Kidney epithelial cell (primary cell): ENCODE measurements at regions not wholly inside any gene's neighbourhood (a gene's known extent, or its start where the extent isn't known, plus 50 kb on each side); places are given as distances from the start of the nearest gene placed in this dataset.

ENCODE experiments used
- DNase-seq: peaks from one replicate; pipeline ENCODE4 v3.0.0-alpha.2; 2010; ENCODE audit warnings: low read depth
- H3K27me3 ChIP-seq: 2 replicates; pipeline ENCODE4 v1.6.0; 2011; ENCODE audit warnings: low read length; ENCODE audit not compliant: control insufficient read depth, insufficient read depth
- H3K36me3 ChIP-seq: 2 replicates; pipeline ENCODE4 v1.5.1; 2011; ENCODE audit warnings: low read length; ENCODE audit not compliant: control insufficient read depth, insufficient read depth
- H3K4me3 ChIP-seq: 2 replicates; pipeline ENCODE4 v1.5.1; 2011; ENCODE audit warnings: low read depth, mild to moderate bottlenecking, control low read depth, low read length
- TF ChIP-seq, protein P1 (sequence below): IDR thresholded peaks from 2 replicates; pipeline ENCODE4 v1.5.1; 2011; ENCODE audit warnings: mild to moderate bottlenecking, moderate library complexity, low read length, control low read depth, inconsistent platforms; ENCODE audit not compliant: insufficient read depth, poor library complexity, severe bottlenecking

DNA sequence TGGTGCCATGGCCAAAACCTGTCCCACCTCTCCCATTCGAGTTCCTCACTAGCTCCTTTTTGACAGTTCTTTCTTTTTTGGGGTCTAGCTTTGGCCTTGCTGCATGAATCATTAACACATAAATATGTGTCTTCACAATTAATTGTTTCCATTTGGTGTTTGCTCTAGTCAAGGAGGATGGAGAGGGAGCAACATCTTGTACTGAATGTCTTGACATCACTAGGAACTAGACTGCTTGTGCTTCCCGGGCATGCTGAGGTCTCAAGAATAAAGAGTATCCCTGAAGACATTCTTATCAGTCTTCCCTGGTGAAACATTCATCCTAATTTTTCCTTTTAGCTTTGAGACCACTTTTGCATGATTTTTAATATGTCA lies 77.0 kb upstream of the ESR1 start:
- no peaks in the 10 kb centered on the region for H3K36me3 ChIP-seq
- TF ChIP-seq, protein P1, sequence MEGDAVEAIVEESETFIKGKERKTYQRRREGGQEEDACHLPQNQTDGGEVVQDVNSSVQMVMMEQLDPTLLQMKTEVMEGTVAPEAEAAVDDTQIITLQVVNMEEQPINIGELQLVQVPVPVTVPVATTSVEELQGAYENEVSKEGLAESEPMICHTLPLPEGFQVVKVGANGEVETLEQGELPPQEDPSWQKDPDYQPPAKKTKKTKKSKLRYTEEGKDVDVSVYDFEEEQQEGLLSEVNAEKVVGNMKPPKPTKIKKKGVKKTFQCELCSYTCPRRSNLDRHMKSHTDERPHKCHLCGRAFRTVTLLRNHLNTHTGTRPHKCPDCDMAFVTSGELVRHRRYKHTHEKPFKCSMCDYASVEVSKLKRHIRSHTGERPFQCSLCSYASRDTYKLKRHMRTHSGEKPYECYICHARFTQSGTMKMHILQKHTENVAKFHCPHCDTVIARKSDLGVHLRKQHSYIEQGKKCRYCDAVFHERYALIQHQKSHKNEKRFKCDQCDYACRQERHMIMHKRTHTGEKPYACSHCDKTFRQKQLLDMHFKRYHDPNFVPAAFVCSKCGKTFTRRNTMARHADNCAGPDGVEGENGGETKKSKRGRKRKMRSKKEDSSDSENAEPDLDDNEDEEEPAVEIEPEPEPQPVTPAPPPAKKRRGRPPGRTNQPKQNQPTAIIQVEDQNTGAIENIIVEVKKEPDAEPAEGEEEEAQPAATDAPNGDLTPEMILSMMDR = no peak
- no peak overlapping the region for H3K4me3 ChIP-seq

DNA sequence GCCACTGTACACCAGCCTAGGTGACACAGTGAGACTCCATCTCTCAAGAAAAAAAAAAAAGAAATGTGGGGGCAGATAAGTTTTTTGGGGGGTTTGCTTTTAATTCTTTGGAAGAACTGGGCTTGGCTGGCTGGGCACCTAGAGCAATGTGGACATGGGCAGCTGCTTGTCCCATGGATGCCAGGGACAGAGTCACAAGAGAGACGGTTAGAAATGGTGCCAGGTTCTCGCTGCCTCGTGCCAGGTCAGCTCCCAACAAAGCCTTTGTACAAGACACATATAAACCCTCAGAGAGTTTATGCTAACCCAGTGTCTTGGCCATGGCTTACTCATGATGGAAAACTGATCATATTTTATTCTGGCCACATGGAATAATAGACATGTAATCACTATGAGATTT lies 76.2 kb upstream of the ESR1 start:
- no peak for DNase-seq
- Histone ChIP-seq H3K4me3 (no peak overlapping the region), H3K36me3 (no peaks in the 10 kb centered on the region), H3K27me3 (no peaks in the 10 kb centered on the region)
- TF ChIP-seq, protein P1 = no peak

More for the DNA sequence above, 77.0 kb upstream of the ESR1 start:
- DNase-seq = no peak
- no peaks in the 10 kb centered on the region for H3K27me3 ChIP-seq

DNA sequence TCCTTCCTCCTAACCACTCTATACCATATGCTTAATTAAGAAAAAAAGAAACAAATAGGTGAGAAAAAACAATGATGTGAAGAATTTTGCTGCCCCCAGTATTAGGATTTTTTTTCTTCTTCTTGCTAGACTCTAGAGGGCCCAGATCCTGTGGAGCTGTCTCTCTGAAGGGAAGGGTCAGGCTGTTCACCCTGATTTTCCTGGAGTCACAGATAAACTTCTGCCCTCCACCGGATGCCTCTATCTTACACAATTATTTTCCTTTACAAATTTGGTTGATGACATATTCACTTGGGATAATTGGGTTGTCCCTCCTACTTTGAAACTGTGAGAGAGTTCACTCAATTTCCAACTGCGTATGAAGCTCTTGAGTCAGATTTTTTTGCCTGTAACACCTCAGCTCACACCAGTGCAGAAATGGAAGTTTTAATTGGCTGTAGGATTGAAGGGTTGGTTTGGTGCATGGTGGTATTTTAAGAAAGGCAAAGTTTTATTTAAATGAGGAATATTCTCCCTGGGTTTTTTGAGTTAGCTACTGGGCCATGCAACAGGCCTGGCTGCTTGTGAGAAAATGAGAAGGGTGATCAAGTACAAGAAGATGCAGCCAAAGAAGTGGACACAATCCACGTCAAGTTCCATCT lies 73.7 kb upstream of the ESR1 start:
- DNase-seq = no peak
- TF ChIP-seq, protein P1 = no peak
- Histone ChIP-seq H3K4me3 (no peak overlapping the region), H3K27me3 (no peaks in the 10 kb centered on the region), H3K36me3 (no peaks in the 10 kb centered on the region)

DNA sequence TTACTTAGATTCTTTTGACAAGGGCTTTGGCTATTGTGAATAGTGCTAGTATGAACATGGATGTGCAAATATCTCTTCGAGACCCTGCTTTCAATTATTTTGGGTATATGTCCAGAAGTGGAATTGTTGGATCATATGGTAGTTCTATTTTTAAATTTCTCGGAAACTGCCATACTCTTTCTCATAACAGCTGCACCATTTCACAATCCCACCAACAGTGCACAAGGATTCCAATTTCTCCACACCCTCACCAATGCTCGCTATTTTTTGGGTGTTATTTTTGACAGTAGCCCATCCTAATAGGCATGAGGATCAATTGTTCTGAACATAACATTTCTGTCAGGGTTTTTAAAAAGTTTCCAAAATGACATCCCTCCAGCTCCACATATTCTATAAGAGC lies 69.2 kb upstream of the ESR1 start:
- TF ChIP-seq, protein P1 = no peak
- Histone ChIP-seq H3K4me3 (no peak overlapping the region), H3K36me3 (no peaks in the 10 kb centered on the region), H3K27me3 (no peaks in the 10 kb centered on the region)
- no peak for DNase-seq

DNA sequence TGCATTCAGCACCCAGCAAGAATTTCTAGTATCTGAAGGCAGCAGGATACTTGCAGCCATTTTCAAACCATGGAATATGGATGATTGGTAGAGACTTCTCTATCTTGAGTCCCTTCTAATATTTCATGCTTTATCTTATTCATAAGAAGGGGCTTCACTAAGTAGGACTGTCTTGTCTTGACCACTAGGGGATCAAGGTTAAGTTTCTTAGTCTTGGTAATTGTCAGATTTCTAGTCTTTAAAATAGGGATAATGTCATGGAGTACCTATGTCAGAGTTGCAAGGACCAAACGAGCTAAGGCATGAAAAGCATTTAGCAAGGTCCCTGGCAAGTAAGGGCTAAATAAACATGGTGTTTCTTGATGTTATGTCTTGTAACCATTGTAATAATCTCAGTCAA lies 68.5 kb upstream of the ESR1 start:
- no peaks in the 10 kb centered on the region for H3K36me3 ChIP-seq
- TF ChIP-seq, protein P1 = no peak
- H3K27me3 ChIP-seq = no peaks in the 10 kb centered on the region
- DNase-seq = no peak
- no peak overlapping the region for H3K4me3 ChIP-seq

DNA sequence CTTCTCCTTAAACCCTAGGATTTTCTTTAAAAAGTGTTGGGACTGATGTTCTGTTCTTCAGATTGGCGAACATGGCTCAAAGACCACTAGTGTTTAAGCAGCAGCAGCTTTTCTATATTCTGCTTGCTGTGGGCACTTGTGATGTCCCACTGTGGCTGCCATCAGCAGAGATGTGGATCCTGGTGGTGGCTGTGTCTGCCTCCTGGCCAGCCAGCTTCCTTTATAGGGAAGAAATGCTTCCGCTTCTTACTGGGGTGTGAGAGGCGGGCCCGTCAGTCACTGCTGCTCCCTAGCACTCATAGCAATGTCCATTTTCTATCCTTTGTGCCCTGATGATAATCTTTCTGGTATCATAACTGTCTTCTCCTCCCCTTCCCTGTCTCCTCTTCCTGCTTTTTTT lies 66.7 kb upstream of the ESR1 start:
- DNase-seq = no peak
- TF ChIP-seq, protein P1 = no peak
- no peaks in the 10 kb centered on the region for H3K27me3 ChIP-seq
- H3K4me3 ChIP-seq = no peak overlapping the region
- H3K36me3 ChIP-seq = no peaks in the 10 kb centered on the region
